ENCODE measurements at regions not wholly inside any gene's neighbourhood (a gene's known extent, or its start where the extent isn't known, plus 50 kb on each side); places are given as distances from the start of the nearest gene placed in this dataset.

DNA sequence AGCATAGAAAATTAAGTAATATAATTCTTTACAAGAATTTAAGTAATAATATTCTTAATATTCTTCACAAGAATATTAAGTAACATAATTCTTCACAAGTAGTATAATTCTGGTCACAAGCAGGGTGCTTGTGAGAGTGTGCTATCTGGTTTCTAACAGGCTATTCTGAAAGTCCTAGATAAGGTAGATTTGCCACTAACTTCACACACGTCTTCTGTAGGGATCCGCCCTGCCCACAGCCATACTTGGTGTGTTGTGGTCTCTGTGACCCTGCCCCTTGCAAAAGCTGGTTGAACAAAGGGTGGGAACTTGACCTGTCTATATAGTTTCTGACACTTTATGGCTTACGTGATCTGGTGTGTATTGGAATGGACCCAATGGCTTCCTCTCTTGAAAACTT is 253.4 kb upstream of the MDFIC2 start:
- TF ChIP-seq, protein P1, sequence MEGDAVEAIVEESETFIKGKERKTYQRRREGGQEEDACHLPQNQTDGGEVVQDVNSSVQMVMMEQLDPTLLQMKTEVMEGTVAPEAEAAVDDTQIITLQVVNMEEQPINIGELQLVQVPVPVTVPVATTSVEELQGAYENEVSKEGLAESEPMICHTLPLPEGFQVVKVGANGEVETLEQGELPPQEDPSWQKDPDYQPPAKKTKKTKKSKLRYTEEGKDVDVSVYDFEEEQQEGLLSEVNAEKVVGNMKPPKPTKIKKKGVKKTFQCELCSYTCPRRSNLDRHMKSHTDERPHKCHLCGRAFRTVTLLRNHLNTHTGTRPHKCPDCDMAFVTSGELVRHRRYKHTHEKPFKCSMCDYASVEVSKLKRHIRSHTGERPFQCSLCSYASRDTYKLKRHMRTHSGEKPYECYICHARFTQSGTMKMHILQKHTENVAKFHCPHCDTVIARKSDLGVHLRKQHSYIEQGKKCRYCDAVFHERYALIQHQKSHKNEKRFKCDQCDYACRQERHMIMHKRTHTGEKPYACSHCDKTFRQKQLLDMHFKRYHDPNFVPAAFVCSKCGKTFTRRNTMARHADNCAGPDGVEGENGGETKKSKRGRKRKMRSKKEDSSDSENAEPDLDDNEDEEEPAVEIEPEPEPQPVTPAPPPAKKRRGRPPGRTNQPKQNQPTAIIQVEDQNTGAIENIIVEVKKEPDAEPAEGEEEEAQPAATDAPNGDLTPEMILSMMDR (IDR thresholded peaks at IDR 0.05) = no peak

DNA sequence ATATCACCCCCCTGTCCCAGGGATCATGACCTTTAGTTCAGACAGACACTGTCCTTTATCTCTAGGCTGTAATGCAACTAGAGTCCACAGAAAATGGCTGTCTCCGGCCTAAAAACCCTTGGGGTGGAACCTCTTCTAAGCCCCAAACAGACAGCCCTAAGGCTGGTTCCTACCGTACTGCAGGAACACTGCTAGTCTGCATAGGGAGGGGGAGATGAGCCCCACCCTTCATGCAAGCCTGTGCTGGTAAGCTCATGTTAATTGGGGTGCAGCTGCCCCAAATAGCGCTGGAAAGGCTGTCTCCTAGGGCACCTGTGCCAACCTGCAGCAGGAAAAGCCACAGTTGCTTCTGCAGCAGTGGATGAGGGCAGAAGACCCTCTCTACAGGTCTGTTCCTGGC is 252.1 kb upstream of the MDFIC2 start:
- TF ChIP-seq, protein P1 (IDR thresholded peaks at IDR 0.05) = no peak

DNA sequence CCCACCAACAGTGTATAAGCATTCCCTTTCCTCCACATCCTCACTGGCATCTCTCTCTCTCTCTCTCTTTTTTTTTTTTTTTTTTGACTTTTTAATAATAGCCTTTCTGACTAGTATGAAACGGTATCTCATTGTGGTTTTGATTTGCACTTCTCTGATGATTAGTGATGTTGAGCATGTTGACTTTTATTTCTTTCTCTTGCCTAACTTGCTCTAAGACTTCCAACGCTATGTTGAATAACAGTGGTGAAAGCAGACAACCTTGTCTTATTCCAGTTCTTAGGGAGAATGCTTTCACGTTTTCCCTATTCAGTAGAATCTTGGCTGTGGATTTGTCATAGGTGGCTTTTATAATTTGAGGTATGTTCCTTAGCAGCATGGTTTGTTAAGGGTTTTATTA is 249.4 kb upstream of the MDFIC2 start:
- TF ChIP-seq, protein P1 (IDR thresholded peaks at IDR 0.05) = no peak

DNA sequence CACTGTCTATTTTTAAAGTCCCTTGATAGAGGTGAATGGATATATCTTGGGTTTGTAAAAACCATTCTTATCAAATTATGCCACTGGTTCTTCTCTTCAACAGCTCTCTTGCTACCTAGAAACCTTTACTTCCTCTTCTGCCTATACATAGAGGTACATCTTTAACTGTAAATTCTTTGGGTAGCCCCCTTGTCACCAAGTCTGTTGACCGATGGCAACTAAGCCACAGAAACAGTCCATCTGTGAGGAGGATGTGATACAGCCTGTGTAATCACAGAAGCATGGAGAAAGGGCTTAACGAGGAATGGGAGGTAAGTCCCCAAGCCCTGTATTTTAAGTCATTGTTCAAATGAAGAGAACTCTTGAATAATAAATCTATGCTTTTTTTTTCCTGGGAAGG is 246.5 kb upstream of the MDFIC2 start:
- TF ChIP-seq, protein P1 (IDR thresholded peaks at IDR 0.05) = no peak

DNA sequence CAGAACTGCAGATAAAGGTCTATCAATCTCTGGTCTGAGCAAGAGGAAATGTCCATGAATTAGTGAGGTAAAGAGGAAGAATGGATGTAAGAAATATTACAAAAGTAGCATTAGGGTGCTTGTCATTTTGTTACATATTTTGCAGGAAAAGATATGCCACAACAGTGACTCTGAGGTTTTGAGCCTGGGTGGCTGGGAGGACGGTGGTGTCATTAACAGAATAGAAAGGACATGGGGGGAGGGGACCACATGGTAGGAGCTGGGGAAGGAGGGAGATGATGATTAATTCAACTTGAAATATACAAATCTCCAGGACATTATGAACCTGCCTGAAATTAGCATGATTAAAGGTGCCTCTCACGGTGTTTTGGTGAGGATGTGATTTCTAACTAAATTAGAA is 245.5 kb upstream of the MDFIC2 start:
- TF ChIP-seq, protein P1 (IDR thresholded peaks at IDR 0.05) = no peak

DNA sequence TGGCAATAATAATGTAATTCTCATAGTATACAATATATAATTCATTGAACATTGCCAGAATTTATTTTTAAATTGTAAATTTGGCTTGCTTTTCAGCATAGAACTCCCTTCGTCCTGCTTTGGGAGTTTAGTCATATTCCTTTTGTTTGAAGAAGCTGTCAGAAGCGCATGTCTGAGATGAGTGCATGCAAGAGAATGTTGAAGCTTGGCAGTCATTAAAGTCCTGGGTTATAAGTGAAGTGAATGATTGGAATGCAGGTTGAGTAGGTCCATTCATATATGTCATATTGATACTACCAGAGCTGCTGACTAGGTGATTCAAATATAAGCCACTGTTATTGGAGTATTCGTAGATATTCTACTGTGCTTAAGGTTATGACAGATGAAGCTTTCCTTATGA is 243.6 kb upstream of the MDFIC2 start:
- TF ChIP-seq, protein P1 (IDR thresholded peaks at IDR 0.05) = no peak

DNA sequence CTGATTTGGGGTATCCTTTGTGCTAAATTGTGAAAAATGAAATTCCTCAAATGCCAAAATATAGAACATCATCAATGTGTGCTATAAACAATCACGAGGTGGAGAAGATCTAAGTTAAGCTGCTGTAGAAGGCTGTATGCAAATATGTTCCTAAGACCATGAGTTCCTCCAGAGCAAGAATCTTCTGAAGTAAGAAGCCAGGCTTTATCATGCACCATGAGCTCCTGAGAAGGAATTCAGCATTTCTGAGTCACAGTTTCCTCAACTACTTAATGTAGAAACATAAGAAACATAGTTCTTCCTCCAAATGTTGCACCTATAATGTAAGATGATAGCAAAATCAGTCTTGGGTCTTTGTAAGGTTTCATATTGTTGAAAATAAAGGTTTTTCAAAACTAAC is 241.7 kb upstream of the MDFIC2 start:
- TF ChIP-seq, protein P1 (IDR thresholded peaks at IDR 0.05) = no peak

DNA sequence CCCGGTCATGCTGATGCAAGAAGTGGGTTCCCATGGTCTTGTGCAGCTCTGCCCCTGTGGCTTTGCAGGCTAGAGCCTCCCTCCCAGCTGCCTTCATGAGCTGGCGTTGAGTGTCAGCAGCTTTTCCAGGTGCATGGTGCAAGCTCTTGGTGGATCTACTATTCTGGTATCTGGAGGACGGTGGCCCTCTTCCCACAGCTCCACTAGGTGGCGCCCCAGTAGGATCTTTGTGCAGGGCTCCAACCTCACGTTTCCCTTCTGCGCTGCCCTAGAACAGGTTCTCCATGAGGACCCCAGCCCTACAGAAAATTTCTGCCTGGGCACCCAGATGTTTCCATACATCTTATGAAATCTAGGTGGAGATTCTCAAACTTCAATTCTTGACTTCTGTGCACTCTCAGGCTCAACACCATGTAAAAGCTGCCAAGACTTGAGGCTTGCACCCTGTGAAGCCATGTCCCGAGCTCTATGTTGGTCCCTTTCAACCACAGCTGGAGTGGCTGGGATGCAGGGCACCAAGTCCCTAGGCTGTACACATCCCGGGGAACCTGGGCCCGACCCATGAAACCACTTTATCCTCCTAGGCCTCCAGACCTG is 238.4 kb upstream of the MDFIC2 start:
- TF ChIP-seq, protein P1 (IDR thresholded peaks at IDR 0.05) = peak; percentile 83
